ENCODE measurements at regions not wholly inside any gene's neighbourhood (a gene's known extent, or its start where the extent isn't known, plus 50 kb on each side); places are given as distances from the start of the nearest gene placed in this dataset.
"Not testable (repeated sequence)": the region's sequence is repeated elsewhere in the genome, so short reads cannot be mapped to it uniquely, and the experiment has no call there.

DNA sequence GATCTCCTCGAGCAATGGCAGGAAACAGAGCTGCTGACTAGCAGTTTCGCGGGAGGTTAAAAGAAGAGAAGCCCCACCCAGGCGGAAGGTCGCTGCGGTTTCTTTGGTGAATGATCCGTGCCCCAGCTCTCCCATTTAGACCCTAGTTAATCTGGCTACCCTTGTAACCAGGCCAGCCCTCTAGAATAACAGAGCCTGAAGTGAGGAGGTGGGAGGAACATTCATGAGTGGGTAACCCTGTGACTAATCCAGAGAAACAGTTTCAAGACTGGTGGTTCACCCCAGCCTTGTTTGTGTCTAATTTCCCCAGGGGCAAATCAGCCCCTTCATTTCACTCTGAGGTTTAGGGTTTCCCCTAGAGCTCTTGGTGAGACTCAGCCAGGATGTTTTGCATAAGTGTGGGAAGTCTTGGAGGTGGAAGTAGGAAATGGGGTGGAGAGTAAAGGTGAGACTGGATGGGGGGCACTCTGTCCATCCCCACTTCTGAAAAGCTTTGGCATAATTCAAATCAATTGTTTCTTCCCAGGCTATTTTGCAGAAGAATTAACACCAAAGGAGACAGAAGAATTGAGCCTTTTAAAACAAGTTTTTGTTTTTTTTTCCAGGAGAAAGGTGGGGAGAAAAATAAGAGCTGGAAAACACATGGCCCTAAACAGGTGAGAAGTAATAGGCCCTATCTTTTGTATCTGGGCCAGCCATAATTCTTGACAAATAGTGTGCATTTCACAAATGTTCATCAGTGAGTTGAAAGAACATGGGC is 303.1 kb downstream of the RPLP1 start:
- DNase-seq (ENCODE audit: extremely low read depth in 1 of 2, low read depth in 1 of 2), result peak; percentile 67 to 85

DNA sequence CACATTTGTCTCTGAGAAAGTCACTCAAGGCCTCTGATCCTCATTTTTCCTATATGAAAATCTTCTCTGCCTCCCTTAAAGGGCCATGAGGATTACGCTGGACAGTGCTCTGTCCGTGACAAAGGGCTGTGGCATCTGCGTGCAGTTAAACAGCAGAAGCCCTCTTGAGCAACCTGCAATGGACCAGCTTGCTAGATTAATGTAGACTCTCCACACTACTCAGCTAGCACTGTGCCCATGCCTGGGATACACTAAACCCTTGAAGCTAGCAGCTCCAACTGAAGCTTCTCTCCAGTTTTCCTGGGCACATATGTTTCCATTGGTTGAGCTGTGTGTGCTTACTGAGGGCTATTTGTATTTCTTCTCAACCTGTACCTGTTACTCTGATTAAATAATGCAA is 303.8 kb downstream of the RPLP1 start:
- DNase-seq (ENCODE audit: extremely low read depth in 1 of 2, low read depth in 1 of 2), result no peak

DNA sequence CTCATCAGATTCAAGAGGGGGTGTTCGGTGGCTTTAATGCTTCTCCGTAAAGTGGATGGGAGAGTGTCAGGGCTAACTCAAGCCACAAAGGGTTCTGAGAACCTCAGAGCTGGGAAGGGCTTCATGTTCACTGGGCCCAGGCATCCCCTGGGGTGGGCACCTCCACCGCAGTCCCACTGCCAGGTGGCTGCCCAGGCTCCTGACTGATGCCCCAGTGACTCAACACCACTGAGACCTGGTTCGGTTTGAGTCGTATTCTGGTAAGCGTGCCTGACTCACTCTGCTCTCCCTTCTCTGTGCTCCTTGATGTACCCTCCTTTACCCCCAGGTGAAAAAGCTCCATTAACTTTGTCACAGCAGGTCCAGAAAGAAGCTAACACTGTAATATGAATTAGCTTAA is 304.6 kb downstream of the RPLP1 start:
- peak; percentile 63 to 81 for DNase-seq (ENCODE audit: extremely low read depth in 1 of 2, low read depth in 1 of 2)

DNA sequence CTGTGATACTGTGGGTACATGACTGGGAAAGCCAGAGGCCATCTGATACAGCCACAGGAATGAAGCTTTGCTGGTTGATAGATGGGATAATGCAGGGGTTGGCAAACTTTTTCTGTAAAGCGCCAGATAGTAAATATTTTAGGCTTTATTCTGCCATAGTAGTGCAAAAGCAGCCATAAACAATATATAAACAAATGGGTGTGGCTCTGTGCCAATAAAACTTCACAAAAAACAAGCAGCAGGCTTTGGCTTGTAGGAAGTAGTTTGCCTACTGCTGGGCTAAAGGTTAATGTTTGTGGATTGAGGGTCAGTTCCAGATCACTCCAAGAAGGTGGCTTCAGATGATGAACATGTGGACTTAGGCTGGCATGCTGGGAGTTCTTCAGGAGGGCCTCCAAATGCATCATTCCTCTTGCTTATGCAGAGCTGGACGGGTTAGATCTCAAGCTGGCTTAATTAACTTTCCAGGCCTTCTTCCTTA is 305.7 kb downstream of the RPLP1 start:
- DNase-seq (ENCODE audit: extremely low read depth in 1 of 2, low read depth in 1 of 2), result no peak

DNA sequence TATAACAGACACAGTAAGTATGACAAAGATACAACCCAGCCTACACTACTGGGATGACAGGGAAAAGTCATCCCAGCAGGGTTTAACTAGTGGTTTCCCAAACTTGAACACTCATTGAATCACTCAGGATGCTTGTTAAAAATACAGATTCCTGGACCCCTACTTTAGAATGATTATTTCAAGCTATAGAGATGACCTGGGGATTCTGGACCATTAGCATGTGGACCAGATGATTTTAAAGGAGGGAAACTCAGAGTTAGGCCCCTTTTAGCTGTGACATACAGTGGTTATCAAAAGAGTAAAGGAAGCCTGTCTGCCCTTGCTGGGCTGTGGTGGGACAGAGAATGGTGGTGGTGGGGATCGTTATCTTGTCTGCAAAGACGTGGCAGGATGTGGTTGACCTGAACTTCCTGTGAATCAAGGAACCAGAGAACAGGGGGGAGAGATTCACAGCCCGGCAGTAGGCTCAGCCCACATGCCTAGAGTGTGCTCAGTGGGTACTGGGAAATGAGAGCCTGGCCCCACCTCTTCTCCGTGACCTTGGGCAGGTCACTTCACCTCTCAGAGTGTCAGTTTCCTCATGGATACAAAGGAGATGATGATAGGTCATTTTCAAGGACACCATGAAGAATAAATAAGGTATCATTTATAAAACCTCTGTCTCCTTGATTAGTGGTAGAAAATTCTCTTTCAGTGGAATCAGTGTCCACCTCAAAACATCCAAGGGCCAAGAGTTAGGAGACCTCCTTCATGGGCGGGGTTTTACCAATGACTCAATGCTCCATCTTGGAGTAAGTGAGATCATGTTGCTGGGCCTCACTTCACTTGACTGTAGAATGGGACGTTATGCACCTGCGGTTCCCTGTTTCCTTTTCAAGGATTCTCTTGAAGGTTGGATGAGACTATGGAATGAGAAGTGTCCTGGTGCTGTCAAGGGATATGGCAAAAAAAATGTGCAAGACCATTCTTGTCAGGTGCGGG is 306.5 kb downstream of the RPLP1 start:
- peak; percentile 71 to 93 for DNase-seq (ENCODE audit: extremely low read depth in 1 of 2, low read depth in 1 of 2)

DNA sequence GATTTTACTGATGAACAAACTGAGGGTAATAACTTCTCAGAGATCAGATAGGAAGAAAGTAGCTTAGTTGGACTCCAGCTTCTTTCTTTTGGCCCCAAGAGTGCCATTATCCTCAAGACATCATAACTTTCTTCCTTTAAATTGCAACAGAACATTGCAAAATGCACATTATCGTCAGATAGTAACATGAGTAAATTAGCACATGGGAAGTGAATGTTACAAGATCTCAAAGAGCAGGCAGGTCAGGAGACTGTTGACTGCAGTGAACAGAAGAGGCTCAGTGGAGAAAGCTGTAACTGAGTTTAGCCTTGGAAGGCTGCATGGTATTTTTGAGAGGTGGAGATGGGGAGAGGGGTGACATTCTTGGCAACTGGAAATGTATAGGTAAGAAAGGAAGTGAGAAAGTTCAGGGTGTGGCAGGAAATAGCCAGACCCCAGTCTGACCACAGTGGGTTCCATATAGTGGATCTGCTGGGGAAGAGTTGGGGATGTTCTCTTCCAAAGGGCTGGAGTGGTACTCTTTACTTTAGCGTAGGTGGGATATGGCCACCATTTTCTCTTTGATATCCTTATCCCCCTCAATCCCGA is 307.7 kb downstream of the RPLP1 start:
- no peak for DNase-seq (ENCODE audit: extremely low read depth in 1 of 2, low read depth in 1 of 2)

DNA sequence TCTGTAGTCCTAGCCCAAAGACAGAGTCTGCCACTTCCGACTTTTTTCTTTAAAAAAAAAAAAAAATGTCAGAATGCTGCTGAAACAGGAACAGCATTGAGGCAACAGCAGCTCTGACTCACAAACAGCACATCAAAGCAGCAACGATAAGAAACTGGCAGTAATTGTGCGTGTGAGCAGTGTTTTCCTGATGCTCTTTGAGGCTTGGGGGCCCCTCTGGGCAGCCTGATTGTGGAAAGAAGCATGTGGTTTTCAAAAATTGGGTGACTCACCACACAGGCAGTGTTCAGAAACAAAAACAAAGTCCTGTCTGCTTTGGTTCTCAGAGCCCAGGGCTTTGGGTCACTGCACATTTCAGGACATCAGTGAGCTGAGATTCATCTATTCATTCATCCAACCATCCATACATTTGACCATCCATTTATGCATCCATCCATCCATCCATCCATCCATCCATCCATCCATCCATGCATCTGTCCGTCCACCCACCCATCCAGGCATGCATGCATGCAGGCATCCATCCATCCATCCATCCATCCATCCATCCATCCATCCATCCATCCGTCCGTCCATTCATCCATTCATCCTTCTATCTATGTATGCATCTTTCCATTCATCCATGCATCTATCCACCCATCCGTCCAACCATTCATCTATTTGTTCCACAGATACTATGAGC is 308.4 kb downstream of the RPLP1 start:
- DNase-seq (ENCODE audit: extremely low read depth in 1 of 2, low read depth in 1 of 2), result peak; percentile 58 to 78

DNA sequence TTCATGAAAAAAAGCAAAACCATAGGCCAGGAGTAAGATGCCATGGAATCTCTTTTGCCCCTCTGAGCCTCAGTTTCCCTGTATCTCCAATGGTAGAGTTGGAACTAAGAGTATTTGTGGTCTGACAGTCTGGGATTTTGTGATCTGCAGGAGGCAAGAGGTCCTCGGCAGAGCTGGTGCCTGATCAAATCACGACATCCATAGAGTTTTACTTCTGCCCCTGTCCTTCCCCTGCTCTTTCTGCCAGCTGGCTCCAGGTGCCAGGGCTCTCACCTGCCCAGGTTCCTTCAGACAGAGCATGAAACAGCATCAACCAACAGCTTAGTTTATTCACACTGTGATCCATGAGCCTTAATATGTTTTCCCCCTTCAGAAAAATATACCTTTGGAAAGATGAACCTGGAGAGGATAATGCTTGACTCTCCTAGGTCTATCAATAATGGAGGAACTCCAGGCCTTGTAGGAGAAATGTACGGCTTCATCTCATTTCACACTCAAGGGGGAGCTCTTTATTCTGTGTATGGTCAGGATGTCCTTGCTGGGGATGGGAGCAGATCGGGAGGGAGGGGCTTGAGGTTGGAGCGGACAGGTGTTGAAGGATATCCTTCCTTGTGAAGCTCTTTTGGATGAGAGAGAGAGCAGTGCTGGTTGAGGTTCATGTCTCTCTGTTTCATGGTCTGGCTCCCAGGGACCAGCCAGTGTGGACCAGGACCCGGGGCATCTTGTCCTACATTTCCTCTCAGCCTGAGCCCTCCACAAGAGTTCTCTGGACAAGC is 309.9 kb downstream of the RPLP1 start:
- no peak for DNase-seq (ENCODE audit: extremely low read depth in 1 of 2, low read depth in 1 of 2)

DNA sequence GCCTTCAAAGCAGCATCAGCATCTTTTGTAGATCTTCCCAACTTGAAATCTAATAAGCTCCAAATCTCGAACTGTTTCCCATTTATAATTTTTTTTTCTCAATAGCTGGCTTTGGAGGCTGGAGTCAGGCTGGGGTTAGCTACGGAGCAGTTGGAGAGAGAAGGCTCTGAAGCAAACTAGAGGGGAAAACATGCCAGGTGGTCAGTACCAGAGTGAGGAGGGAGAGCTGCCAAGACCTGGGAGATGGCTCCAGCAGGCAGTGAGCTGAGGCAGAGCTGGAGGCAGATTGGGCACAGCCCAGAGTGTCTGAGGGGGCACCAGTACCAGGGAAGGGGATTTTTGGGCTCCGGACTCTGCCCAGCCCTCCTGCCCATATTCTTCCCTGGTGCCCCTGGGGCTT is 311.2 kb downstream of the RPLP1 start:
- DNase-seq (ENCODE audit: extremely low read depth in 1 of 2, low read depth in 1 of 2), result no peak

DNA sequence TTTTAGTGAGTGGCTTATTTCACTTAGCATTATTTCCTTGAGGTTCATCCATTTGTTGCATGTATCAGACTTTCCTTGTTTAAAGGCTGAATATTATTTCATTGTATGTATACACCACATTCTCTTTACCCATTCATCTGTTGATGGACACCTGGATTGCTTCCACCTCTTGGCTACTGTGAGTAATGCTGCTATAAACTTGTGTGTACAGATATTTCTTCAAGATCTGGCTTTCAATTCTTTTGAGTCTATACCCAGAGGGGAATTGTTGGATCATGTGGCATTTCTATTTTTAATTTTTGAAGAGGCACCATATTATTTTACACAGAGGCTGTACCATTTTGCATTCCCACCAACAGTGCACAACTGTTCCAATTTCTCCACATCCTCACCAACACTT is 313.5 kb downstream of the RPLP1 start:
- no peak for DNase-seq (ENCODE audit: extremely low read depth in 1 of 2, low read depth in 1 of 2)

DNA sequence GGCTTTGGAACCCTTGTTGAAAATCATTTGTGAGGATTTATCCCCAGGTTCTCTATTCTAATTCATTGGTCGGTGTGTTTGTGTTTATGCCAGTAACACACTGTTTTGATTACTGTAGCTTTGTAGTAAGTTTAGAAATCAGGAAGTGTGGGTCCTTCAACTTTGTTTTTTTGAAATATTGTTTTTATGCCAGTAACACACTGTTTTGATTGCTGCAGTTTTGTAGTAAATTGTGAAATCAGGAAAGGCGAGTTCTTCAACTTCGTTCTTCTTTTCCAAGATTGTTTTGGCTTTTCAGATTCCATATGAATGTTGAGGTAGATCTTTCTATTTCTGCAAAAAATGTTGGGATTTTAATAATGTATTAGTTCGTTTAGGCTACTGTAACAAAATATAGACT is 314.6 kb downstream of the RPLP1 start:
- DNase-seq (ENCODE audit: extremely low read depth in 1 of 2, low read depth in 1 of 2), result no peak

DNA sequence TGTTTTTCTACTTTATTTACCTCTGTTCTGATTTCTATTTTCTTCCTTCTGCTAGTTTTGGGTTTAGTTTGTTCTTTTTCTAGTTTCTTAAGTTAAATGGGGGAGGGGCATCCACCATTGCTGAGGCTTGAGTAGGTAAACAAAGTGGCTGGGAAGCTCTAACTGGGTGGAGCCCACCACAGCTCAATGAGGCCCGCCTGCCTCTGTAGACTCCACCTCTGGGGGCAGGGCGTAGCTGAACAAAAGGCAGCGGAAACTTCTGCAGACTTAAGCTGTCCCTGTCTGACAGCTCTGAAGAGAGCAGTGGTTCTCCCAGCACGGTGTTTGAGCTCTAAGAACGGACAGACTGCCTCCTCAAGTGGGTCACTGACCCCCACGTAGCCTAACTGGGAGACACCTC is 316.7 kb downstream of the RPLP1 start:
- DNase-seq (ENCODE audit: extremely low read depth in 1 of 2, low read depth in 1 of 2), result not testable (repeated sequence)

DNA sequence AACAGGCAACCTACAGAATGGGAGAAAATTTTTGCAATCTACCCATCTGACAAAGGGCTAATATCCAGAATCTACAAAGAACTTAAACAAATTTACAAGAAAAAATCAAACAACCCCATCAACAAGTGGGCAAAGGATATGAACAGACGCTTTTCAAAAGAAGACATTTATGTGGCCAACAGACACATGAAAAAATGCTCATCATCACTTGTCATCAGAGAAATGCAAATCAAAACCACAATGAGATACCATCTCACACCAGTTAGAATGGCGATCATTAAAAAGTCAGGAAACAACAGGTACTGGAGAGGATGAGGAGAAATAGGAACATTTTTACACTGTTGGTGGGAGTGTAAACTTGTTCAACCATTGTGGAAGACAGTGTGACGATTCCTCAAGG is 321.6 kb downstream of the RPLP1 start:
- not testable (repeated sequence) for DNase-seq (ENCODE audit: extremely low read depth in 1 of 2, low read depth in 1 of 2)

DNA sequence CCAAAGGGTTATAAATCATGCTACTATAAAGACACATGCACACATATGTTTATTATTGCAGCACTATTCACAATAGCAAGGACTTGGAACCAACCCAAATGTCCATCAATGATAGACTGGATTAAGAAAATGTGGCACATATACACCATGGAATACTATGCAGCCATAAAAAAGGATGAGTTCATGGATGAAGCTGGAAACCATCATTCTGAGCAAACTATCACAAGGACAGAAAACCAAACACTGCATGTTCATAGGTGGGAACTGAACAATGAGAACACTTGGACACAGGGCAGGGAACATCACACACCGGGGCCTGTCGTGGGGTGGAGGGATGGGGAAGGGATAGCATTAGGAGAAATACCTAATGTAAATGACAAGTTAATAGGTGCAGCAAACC is 322.1 kb downstream of the RPLP1 start:
- DNase-seq (ENCODE audit: extremely low read depth in 1 of 2, low read depth in 1 of 2), result not testable (repeated sequence)

DNA sequence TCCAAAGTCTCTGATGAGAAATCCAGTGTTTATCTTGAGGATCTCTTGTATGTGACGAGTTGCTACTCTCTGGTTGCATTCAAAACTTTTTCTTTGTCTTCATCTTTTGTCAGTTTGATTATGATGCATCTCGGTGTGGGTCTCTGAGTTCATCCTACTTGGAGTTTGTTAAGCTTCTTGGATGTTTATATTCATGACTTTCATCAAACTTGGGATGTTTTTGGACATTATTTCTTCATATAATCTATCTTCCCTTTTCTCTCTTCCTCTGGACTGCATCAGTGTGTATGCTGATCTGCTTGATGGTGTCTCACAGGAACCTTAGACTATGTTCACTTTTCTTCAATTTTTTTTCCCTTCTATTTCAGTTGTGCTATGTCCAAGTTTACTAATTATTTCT is 320.4 kb downstream of the TLE3 start:
- no peak for DNase-seq (ENCODE audit: extremely low read depth in 1 of 2, low read depth in 1 of 2)

DNA sequence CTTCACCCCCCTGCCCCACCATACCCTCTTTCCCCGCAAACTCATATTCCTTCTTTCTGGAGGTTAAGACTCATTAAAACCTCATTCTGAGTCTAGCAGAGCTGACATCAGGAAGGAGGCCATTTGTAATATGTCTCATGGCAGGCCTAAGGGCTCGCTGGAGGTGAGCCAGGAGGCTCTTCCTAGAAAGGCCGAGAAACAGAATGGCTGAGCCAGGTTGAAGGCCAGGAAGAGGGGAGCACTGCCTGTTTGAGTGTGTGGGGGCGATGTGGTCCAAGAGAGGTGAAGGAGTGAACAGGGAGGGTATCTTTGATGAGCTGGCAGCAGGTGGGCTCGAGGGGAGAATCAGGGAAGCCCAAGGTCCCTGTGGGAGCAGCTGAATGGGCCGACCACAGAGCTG is 317.3 kb downstream of the TLE3 start:
- no peak for DNase-seq (ENCODE audit: extremely low read depth in 1 of 2, low read depth in 1 of 2)

DNA sequence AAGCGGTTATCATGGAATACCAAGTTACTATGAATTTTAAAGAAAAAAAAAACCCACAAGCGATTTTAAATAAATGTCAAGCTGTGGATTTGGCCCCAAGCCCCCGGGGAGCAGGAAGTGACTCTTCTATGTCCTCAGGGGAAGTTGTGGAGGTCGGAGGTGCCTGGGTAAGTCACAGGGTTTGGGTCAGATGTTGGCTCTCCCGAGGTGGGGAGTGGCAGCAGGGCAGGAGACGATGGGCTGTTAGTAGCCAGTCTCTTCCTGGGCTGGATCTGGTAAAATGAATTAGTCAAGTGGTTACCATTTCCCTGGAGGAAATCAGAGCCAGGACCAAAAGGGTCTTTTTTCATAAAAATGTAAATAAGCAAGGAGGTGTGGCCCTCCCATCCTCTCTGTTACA is 316.7 kb downstream of the TLE3 start:
- no peak for DNase-seq (ENCODE audit: extremely low read depth in 1 of 2, low read depth in 1 of 2)

DNA sequence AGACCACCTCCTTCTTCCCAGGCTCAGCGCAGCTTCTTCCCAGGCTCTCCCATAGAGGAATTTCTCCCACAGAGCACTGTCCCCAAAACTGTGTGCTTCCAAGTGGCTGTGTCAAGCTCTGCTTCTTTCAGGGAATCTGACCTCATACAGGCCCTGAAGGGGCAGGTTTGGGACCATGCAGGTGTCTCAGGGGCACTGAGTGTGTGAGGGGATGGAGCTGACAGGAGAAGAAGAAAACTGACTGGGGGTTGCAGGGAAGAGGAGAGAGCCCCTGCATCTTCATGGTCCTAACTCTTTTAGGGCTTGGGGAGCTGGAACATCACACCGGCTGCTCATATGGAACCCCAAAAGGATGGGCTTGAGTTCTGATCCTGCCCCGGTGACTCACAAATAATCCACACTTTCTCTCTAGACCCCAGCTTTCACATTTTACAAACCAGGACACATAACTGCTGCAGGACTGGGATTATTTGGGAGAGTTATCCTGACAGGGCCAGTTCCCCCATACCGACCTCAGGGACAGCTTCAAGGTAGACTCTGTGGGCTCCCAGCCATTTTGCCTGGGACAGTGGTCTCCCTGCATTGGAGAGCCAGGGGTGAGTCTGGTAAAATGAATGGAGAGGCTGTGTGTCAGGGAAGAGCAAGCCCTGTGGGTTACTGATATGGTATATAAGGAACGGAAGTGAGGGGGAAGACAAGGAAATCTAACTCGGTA is 316.1 kb downstream of the TLE3 start:
- DNase-seq (ENCODE audit: extremely low read depth in 1 of 2, low read depth in 1 of 2), result no peak

DNA sequence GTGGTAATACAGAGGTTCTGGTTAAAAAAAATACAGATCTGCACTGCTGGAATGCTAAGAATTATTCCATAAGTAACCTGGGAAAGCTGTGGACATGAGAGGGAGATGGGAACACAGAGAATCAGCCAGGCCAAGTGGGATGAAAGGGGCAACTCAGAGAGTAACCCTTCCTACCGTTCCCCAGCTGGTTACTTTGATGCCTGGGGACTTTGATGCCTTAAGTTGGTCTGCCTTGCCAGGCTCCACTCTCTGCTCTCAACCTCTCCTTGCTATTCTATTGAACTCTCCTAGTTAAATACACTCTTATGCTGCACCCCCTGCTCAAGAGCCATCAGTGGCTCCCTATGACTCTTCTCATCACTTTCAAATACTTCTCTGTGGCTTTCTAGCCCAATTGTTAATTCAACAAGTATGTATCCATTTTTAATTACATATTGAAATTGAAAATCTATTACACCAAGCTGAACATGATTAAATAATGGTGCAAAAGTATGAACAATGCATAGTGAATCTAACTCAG is 315.5 kb downstream of the TLE3 start:
- no peak for DNase-seq (ENCODE audit: extremely low read depth in 1 of 2, low read depth in 1 of 2)

Data from stimulated activated CD8-positive, alpha-beta memory T cell treated with anti-CD3 and anti-CD28 coated beads, Interleukin-7, amount 100 ng/mL, for 48 hours (primary cell).